Keratinocyte (primary cell): ENCODE measurements at regions not wholly inside any gene's neighbourhood (a gene's known extent, or its start where the extent isn't known, plus 50 kb on each side); places are given as distances from the start of the nearest gene placed in this dataset.

Experiments used
- DNase-seq: peaks from one replicate; pipeline ENCODE4 v3.0.0-alpha.2; 2011; ENCODE audit warnings: low read depth, missing footprints, low spot score
- FAIRE-seq: peaks from 2 replicates; lab custom pipeline; 2011; peaks lifted over from hg19 to GRCh38; lab: Jason Lieb, UNC
- H2AFZ ChIP-seq: 2 replicates; pipeline ENCODE4 v1.6.0; 2012; ENCODE audit warnings: low read length, control low read depth, inconsistent platforms; ENCODE audit not compliant: control insufficient read depth
- H3K27ac ChIP-seq: 2 replicates; pipeline ENCODE4 v1.5.1; 2011; ENCODE audit warnings: low read length; ENCODE audit not compliant: control insufficient read depth, insufficient read depth
- H3K27me3 ChIP-seq: 3 replicates; pipeline ENCODE4 v1.6.0; 2011; ENCODE audit warnings: low read length; ENCODE audit not compliant: control insufficient read depth, insufficient read depth; ENCODE audit errors: extremely low read depth
- H3K36me3 ChIP-seq, 2 experiments: 2 replicates in 1 of 2; 3 replicates in 1 of 2; pipeline ENCODE4 v1.5.1; 2011; ENCODE audit warnings: low read length in 2 of 2, mild to moderate bottlenecking in 1 of 2; ENCODE audit not compliant: control insufficient read depth in 2 of 2, insufficient read depth in 2 of 2; ENCODE audit errors: extremely low read depth in 1 of 2
- H3K4me1 ChIP-seq: 3 replicates; pipeline ENCODE4 v1.5.1; 2011; ENCODE audit warnings: low read length; ENCODE audit not compliant: control insufficient read depth, insufficient read depth; ENCODE audit errors: extremely low read depth
- H3K4me2 ChIP-seq: 3 replicates; pipeline ENCODE4 v1.6.0; 2011; ENCODE audit warnings: low read depth, low read length; ENCODE audit not compliant: control insufficient read depth, insufficient read depth; ENCODE audit errors: extremely low read depth
- H3K4me3 ChIP-seq, 3 experiments: fragments of 200-600 bp in 1 of 3; sonication (generic) in 1 of 3; 2 replicates in 2 of 3; 3 replicates in 1 of 3; pipeline ENCODE4 v1.5.1; 2011 to 2016; ENCODE audit warnings: low read length in 3 of 3, mild to moderate bottlenecking in 3 of 3, control low read depth in 2 of 3, inconsistent platforms in 1 of 3, low read depth in 1 of 3, mixed read lengths in 1 of 3, mixed run types in 1 of 3, moderate library complexity in 1 of 3; ENCODE audit not compliant: control insufficient read depth in 2 of 3, insufficient read depth in 2 of 3; ENCODE audit errors: extremely low read depth in 1 of 3
- H3K79me2 ChIP-seq: 2 replicates; pipeline ENCODE4 v1.6.0; 2012; ENCODE audit warnings: low read length; ENCODE audit not compliant: control insufficient read depth, insufficient read depth
- H3K9ac ChIP-seq: 3 replicates; pipeline ENCODE4 v1.6.0; 2011; ENCODE audit warnings: low read length; ENCODE audit not compliant: control insufficient read depth, insufficient read depth; ENCODE audit errors: extremely low read depth
- H3K9me1 ChIP-seq: 3 replicates; pipeline ENCODE4 v1.6.0; 2011; ENCODE audit warnings: low read length; ENCODE audit not compliant: control insufficient read depth, insufficient read depth; ENCODE audit errors: extremely low read depth
- H3K9me3 ChIP-seq: 2 replicates; pipeline ENCODE4 v1.5.1; 2012; ENCODE audit warnings: low read depth, low read length; ENCODE audit not compliant: control insufficient read depth
- H4K20me1 ChIP-seq: 3 replicates; pipeline ENCODE4 v1.6.0; 2011; ENCODE audit warnings: low read length; ENCODE audit not compliant: control insufficient read depth, insufficient read depth; ENCODE audit errors: extremely low read depth
- CTCF ChIP-seq, 3 experiments: IDR thresholded peaks in 1 of 3; conservative IDR thresholded peaks in 1 of 3; optimal IDR thresholded peaks in 1 of 3; 2 replicates in 2 of 3; 3 replicates in 1 of 3; pipeline versions ENCODE3 to v1.5.1; 2011; ENCODE audit warnings: low read length in 3 of 3, mild to moderate bottlenecking in 3 of 3, moderate library complexity in 2 of 3, control low read depth in 1 of 3, inconsistent platforms in 1 of 3; ENCODE audit not compliant: insufficient read depth in 2 of 3; ENCODE audit errors: extremely low read depth in 1 of 3
- EZH2 ChIP-seq: IDR thresholded peaks from one replicate; pipeline ENCODE4 v1.6.1; 2012; ENCODE audit warnings: inconsistent platforms, mild to moderate bottlenecking, low read length, moderate library complexity
- dilution Hi-C: fragments of 300-500 bp; cut with MboI; formaldehyde crosslinking; loops from one replicate; pipeline ENCODE4 v1.7.0; 2020; ENCODE audit warnings: low sequenced_read_pairs; ENCODE audit not compliant: extremely low pct_ligation_motif_present

- no peaks in the 10 kb centered on the region for H3K9me3 ChIP-seq
- H3K4me2 ChIP-seq: no peak overlapping the region
- H3K27ac ChIP-seq: no peak overlapping the region
- dilution Hi-C loops: loop anchor here (25.0 kb wide), 1 partner anchor 99 kb away; no protein-coding TSS in a partner anchor
- H4K20me1 ChIP-seq: no peaks in the 10 kb centered on the region
- H2AFZ ChIP-seq: no peak overlapping the region
- no peaks in the 10 kb centered on the region for H3K27me3 ChIP-seq
- H3K36me3 ChIP-seq: no peaks in the 10 kb centered on the region
- H3K4me1 ChIP-seq: no peaks in the 10 kb centered on the region
- H3K79me2 ChIP-seq: no peaks in the 10 kb centered on the region
- FAIRE-seq (no peak), DNase-seq (no peak)
- no peak overlapping the region for H3K4me3 ChIP-seq
- no peak overlapping the region for H3K9ac ChIP-seq
- TF ChIP-seq EZH2 (no peak), CTCF (optimal IDR thresholded peaks at IDR 0.05 in 1 of 3, IDR thresholded peaks at IDR 0.05 in 1 of 3, conservative IDR thresholded peaks at IDR 0.05 in 1 of 3; ENCODE audit: extremely low read depth in 1 of 3, insufficient read depth in 2 of 3, low read length in 3 of 3) (no peak)
- H3K9me1 ChIP-seq: no peaks in the 10 kb centered on the region
Measured at GRCh38 chr17:31686495-31686894, 172.5 kb downstream of the COPRS start.

GRCh38 chr17:31684901-31685300, 174.1 kb downstream of the COPRS start:
- H3K36me3 ChIP-seq: no peaks in the 10 kb centered on the region
- H3K9ac ChIP-seq: no peak overlapping the region
- FAIRE-seq: no peak
- no peak overlapping the region for H3K4me2 ChIP-seq
- TF ChIP-seq CTCF (optimal IDR thresholded peaks at IDR 0.05 in 1 of 3, IDR thresholded peaks at IDR 0.05 in 1 of 3, conservative IDR thresholded peaks at IDR 0.05 in 1 of 3; ENCODE audit: extremely low read depth in 1 of 3, insufficient read depth in 2 of 3, low read length in 3 of 3) (no peak), EZH2 (no peak)
- H3K9me1 ChIP-seq: no peaks in the 10 kb centered on the region
- no peak overlapping the region for H2AFZ ChIP-seq
- no peak for DNase-seq
- no peaks in the 10 kb centered on the region for H3K4me1 ChIP-seq
- dilution Hi-C loops: loop anchor here (25.0 kb wide), 1 partner anchor 98 kb away; no protein-coding TSS in a partner anchor
- H3K4me3 ChIP-seq: no peak overlapping the region
- no peak overlapping the region for H3K27ac ChIP-seq
- H4K20me1 ChIP-seq: no peaks in the 10 kb centered on the region
- no peaks in the 10 kb centered on the region for H3K79me2 ChIP-seq
- H3K9me3 ChIP-seq: no peaks in the 10 kb centered on the region
- H3K27me3 ChIP-seq: no peaks in the 10 kb centered on the region
